Right lobe of liver (tissue), 6 donors: ENCODE measurements at regions not wholly inside any gene's neighbourhood (a gene's known extent, or its start where the extent isn't known, plus 50 kb on each side); places are given as distances from the start of the nearest gene placed in this dataset.

Source experiments
- ATAC-seq, 4 donors: fragments of 200-7000 bp; cut with Tn5 transposase; one replicate each; pipeline ENCODE4 v1.9.1; 2020; ENCODE audit warnings: mild to moderate bottlenecking in 4 of 4, moderate library complexity in 4 of 4
- DNase-seq, 3 donors: peaks; one replicate each; pipeline ENCODE4 v3.0.0-alpha.2; 2020
- H3K27ac ChIP-seq, 3 donors: fragments of 200-600 bp; one replicate each; pipeline ENCODE4 v1.8.0; 2022
- H3K27me3 ChIP-seq, 2 donors: fragments of 200-600 bp; one replicate each; pipeline ENCODE4 v1.8.0; 2022
- H3K36me3 ChIP-seq, 4 donors: fragments of 200-600 bp; sonication (generic) in 1 of 4; one replicate each; pipeline versions ENCODE4 v1.5.1 to v1.8.0; 2017 to 2022; ENCODE audit warnings: control low read depth in 1 of 4
- H3K4me1 ChIP-seq, 4 donors: fragments of 200-600 bp; sonication (generic) in 1 of 4; one replicate each; pipeline versions ENCODE4 v1.5.1 to v1.8.0; 2017 to 2022; ENCODE audit warnings: control low read depth in 1 of 4
- H3K4me3 ChIP-seq, 3 donors: fragments of 200-600 bp; one replicate each; pipeline ENCODE4 v1.8.0; 2022
- H3K9me3 ChIP-seq, 4 donors: fragments of 200-600 bp; sonication (generic) in 1 of 4; one replicate each; pipeline versions ENCODE4 v1.5.1 to v1.8.0; 2017 to 2022; ENCODE audit warnings: control low read depth in 1 of 4
- POLR2A ChIP-seq: fragments of 450-650 bp; IDR thresholded peaks from one replicate; pipeline ENCODE4 v1.6.1; 2017; ENCODE audit warnings: antibody characterized with exemption, mild to moderate bottlenecking
- WGBS: methylation state at CpG from one replicate; pipeline ENCODE4 v1.1.6; 2018; ENCODE audit warnings: low coverage, low lambda C conversion rate; ENCODE audit not compliant: insufficient coverage; ENCODE audit errors: missing lambda C conversion rate; 5-methylcytosine and 5-hydroxymethylcytosine counted together
- intact Hi-C, 2 donors: fragments of 100-400 bp; cut with DNase I; formaldehyde crosslinking; loops; one replicate each; pipeline versions ENCODE4 v1.11.2 to v1.14.1; 2022
- TF ChIP-seq, protein P1 (sequence below), 4 donors: fragments of 200-600 bp in 3 of 4; fragments of 450-650 bp in 1 of 4; IDR thresholded peaks; one replicate each; pipeline versions ENCODE4 v1.5.1 to v1.8.0; 2016 to 2022; ENCODE audit warnings: antibody characterized with exemption in 4 of 4, mild to moderate bottlenecking in 2 of 4
- donor health status: DM: no; HTN: yes; CAD: no.
- donor health status: DM: no; HTN: no; CAD: no.
- donor health status: DM: no; HTN: no; CAD: no.
- donor health status: DM: no; HTN: yes; CAD: no.
- donor health status: DM: no; HTN: yes; CAD: no.

- ATAC-seq = peak in 3 of 4 donors; percentile 29 to 73 (median 65)
- intact Hi-C loops = no loop called here
- H3K27me3 ChIP-seq = no peaks in the 10 kb centered on the region
- DNase-seq = no peak
- H3K4me3 ChIP-seq = no peak overlapping the region
- no peaks in the 10 kb centered on the region for H3K4me1 ChIP-seq
- TF ChIP-seq, protein P1, sequence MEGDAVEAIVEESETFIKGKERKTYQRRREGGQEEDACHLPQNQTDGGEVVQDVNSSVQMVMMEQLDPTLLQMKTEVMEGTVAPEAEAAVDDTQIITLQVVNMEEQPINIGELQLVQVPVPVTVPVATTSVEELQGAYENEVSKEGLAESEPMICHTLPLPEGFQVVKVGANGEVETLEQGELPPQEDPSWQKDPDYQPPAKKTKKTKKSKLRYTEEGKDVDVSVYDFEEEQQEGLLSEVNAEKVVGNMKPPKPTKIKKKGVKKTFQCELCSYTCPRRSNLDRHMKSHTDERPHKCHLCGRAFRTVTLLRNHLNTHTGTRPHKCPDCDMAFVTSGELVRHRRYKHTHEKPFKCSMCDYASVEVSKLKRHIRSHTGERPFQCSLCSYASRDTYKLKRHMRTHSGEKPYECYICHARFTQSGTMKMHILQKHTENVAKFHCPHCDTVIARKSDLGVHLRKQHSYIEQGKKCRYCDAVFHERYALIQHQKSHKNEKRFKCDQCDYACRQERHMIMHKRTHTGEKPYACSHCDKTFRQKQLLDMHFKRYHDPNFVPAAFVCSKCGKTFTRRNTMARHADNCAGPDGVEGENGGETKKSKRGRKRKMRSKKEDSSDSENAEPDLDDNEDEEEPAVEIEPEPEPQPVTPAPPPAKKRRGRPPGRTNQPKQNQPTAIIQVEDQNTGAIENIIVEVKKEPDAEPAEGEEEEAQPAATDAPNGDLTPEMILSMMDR (IDR thresholded peaks at IDR 0.05) = no peak
- no peak for TF ChIP-seq POLR2A
- 39% methylated on average over 3 of the region's 3 CpGs for WGBS
- H3K36me3 ChIP-seq = no peaks in the 10 kb centered on the region
- H3K9me3 ChIP-seq = no peaks in the 10 kb centered on the region
- no peak overlapping the region for H3K27ac ChIP-seq
These were observed 58.6 kb upstream of the DCTD start for GRCh38 chr4:182975806-182976205.

DNA sequence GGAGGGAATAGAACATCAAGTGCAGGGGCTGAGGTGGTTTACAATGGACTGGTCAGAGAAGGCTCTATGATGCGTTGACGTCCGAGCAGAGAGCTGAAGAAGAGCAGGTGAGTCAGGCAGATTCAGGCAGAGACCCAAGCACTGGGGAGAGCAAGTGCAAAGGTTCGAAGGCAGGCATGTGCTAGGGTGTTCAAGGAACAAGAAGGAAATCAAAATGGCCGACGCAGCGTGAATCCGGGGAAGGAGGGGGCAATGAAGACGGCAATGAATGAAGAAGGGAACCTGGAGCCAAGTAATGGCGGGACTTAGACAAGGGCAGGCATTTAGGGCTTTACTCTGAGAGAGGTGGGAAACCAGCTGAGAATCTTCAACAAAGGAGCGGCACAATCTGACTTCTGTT lies 56.8 kb upstream of the DCTD start:
- H3K27me3 ChIP-seq = no peaks in the 10 kb centered on the region
- intact Hi-C loops = no loop called here
- TF ChIP-seq, protein P1 (IDR thresholded peaks at IDR 0.05) = no peak
- TF ChIP-seq POLR2A = no peak
- H3K4me1 ChIP-seq = no peaks in the 10 kb centered on the region
- H3K27ac ChIP-seq = no peak overlapping the region
- no peak for DNase-seq
- no peak overlapping the region for H3K4me3 ChIP-seq
- ATAC-seq = no peak
- 87% methylated on average over 8 of the region's 11 CpGs for WGBS
- no peaks in the 10 kb centered on the region for H3K9me3 ChIP-seq
- H3K36me3 ChIP-seq = no peaks in the 10 kb centered on the region

GRCh38 chr4:182973511-182973911 lies 56.3 kb upstream of the DCTD start:
- DNase-seq (no peak), ATAC-seq (no peak)
- Histone ChIP-seq H3K4me3 (no peak overlapping the region), H3K36me3 (no peaks in the 10 kb centered on the region), H3K27ac (no peak overlapping the region), H3K9me3 (no peaks in the 10 kb centered on the region), H3K27me3 (no peaks in the 10 kb centered on the region), H3K4me1 (no peaks in the 10 kb centered on the region)
- intact Hi-C loops = no loop called here
- 44% methylated on average over 3 of the region's 3 CpGs for WGBS
- TF ChIP-seq POLR2A = no peak
- TF ChIP-seq, protein P1 (IDR thresholded peaks at IDR 0.05) = no peak

DNA sequence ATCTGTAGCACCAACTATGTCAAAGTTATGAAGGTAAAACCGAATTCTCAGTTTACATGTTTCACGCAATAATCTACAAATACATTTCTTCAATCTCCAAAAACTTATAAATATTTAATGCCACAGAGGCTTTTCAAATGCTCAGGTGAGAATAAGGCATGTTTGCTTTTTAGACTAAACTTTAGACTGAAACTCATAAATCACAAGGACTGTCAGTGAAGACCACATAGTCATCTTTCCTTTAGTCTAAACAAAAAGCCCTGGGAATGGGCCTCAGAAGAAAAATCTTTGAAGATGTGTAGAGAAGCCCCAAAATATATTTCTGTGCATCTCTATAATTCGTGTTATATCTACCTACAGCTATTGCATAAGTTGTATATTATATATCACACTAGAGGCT lies 54.5 kb upstream of the DCTD start:
- H3K27me3 ChIP-seq = no peaks in the 10 kb centered on the region
- no peak overlapping the region for H3K4me3 ChIP-seq
- H3K36me3 ChIP-seq = no peaks in the 10 kb centered on the region
- ATAC-seq (no peak), DNase-seq (no peak)
- WGBS = 75% methylated on average over 3 of the region's 3 CpGs
- TF ChIP-seq POLR2A = no peak
- TF ChIP-seq, protein P1 (IDR thresholded peaks at IDR 0.05) = no peak
- no peaks in the 10 kb centered on the region for H3K4me1 ChIP-seq
- no peaks in the 10 kb centered on the region for H3K9me3 ChIP-seq
- intact Hi-C loops = no loop called here
- H3K27ac ChIP-seq = no peak overlapping the region

GRCh38 chr4:182969651-182970279 lies 52.6 kb upstream of the DCTD start:
- 26% methylated on average over 9 of the region's 9 CpGs for WGBS
- Histone ChIP-seq H3K4me1 (no peaks in the 10 kb centered on the region), H3K27ac (no peak overlapping the region), H3K36me3 (no peaks in the 10 kb centered on the region), H3K4me3 (no peak overlapping the region), H3K27me3 (no peaks in the 10 kb centered on the region), H3K9me3 (no peaks in the 10 kb centered on the region)
- DNase-seq = no peak
- TF ChIP-seq, protein P1 (IDR thresholded peaks at IDR 0.05) = no peak
- TF ChIP-seq POLR2A = no peak
- intact Hi-C loops = no loop called here
- no peak for ATAC-seq
